ENCODE measurements at regions not wholly inside any gene's neighbourhood (a gene's known extent, or its start where the extent isn't known, plus 50 kb on each side); places are given as distances from the start of the nearest gene placed in this dataset.

DNA sequence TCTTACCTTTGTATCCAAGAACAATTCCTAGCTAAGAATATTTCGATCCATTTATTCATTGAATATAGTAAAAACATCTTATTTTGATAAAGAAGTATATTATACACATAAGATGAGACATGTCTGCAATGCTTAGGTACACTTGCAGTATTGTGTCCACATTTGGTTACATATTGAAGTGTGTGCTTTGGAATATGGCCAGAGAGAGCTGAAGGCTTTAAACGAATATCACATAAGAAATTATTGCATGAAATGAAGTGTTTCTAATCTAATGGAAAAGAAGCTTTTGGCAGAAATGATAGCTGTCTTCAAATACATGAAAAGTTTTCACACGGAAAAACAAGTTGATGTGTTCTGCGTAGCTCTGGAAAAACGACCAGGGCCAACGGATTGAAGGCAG, 516.1 kb upstream of the ZFP42 start:
- TF ChIP-seq, protein P1, sequence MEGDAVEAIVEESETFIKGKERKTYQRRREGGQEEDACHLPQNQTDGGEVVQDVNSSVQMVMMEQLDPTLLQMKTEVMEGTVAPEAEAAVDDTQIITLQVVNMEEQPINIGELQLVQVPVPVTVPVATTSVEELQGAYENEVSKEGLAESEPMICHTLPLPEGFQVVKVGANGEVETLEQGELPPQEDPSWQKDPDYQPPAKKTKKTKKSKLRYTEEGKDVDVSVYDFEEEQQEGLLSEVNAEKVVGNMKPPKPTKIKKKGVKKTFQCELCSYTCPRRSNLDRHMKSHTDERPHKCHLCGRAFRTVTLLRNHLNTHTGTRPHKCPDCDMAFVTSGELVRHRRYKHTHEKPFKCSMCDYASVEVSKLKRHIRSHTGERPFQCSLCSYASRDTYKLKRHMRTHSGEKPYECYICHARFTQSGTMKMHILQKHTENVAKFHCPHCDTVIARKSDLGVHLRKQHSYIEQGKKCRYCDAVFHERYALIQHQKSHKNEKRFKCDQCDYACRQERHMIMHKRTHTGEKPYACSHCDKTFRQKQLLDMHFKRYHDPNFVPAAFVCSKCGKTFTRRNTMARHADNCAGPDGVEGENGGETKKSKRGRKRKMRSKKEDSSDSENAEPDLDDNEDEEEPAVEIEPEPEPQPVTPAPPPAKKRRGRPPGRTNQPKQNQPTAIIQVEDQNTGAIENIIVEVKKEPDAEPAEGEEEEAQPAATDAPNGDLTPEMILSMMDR (IDR thresholded peaks at IDR 0.05; ENCODE audit: poor library complexity): no peak
- TF ChIP-seq EZH2 (IDR thresholded peaks at IDR 0.05; ENCODE audit: borderline replicate concordance): no peak

Data from hepatocyte (in vitro differentiated cells).